Stimulated activated naive B cell treated with anti-CD40 and anti-IgM and Interleukin-4, amounts not matched to agents 10 μg/mL and 1 μg/mL and 100 μg/mL, for 72 hours (primary cell): ENCODE measurements at regions not wholly inside any gene's neighbourhood (a gene's known extent, or its start where the extent isn't known, plus 50 kb on each side); places are given as distances from the start of the nearest gene placed in this dataset.

Experiments used
- ATAC-seq, 2 donors: fragments of 150-1000 bp; cut with Tn5 transposase; replicated peaks; 2 replicates each; pipeline ENCODE4 v1.10.0; 2021; ENCODE audit warnings: moderate library complexity in 1 of 2
- DNase-seq: peaks from one replicate; pipeline ENCODE4 v3.0.0; 2021
- H3K27ac Mint-ChIP-seq: one replicate; pipeline ENCODE4 v1.8.0; 2022; ENCODE audit warnings: mild to moderate bottlenecking, mixed read lengths
- H3K27me3 Mint-ChIP-seq, 2 donors: one replicate each; pipeline ENCODE4 v1.8.0; 2022; ENCODE audit warnings: mixed read lengths in 2 of 2
- H3K36me3 Mint-ChIP-seq, 2 donors: one replicate each; pipeline ENCODE4 v1.8.0; 2022; ENCODE audit warnings: mixed read lengths in 2 of 2, mild to moderate bottlenecking in 1 of 2
- H3K4me1 Mint-ChIP-seq, 2 donors: one replicate each; pipeline ENCODE4 v1.8.0; 2022; ENCODE audit warnings: mixed read lengths in 2 of 2, mild to moderate bottlenecking in 1 of 2
- H3K4me3 Mint-ChIP-seq, 2 donors: one replicate each; pipeline ENCODE4 v1.8.0; 2022; ENCODE audit warnings: mild to moderate bottlenecking in 2 of 2, mixed read lengths in 2 of 2, moderate library complexity in 1 of 2
- H3K9me3 Mint-ChIP-seq, 2 donors: one replicate each; pipeline ENCODE4 v1.8.0; 2022; ENCODE audit warnings: mixed read lengths in 2 of 2, mild to moderate bottlenecking in 1 of 2

DNA sequence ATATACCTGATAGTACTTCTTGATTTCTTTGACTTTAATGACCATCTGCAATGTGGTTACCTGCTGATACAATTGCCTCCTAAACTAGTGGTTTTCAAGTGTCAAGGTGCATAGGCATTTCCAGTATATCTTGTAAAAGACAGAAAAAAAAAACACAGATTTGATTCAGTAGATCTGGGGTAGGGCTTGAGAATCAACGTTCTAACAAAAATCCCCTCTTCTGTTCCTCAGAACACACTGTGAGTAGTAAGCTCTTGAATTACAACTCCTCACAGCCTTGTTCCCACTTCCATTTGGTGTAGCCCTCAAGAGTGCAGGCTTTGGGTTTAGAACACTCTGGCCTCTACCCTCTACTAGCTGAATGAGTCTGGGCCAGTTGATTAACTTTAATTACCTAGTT lies 78.0 kb upstream of the CTSC start:
- Mint-ChIP-seq H3K4me1 (peaks cover 8 to 12% of the 10 kb centered on the region in 2 donors), H3K9me3 (peaks cover 0 to 3% of the 10 kb centered on the region in 2 donors), H3K27ac (no peak overlapping the region), H3K27me3 (peaks cover 0 to 6% of the 10 kb centered on the region in 2 donors), H3K36me3 (no peaks in the 10 kb centered on the region), H3K4me3 (no peak overlapping the region)
- no peak for DNase-seq
- ATAC-seq, result no peak

DNA sequence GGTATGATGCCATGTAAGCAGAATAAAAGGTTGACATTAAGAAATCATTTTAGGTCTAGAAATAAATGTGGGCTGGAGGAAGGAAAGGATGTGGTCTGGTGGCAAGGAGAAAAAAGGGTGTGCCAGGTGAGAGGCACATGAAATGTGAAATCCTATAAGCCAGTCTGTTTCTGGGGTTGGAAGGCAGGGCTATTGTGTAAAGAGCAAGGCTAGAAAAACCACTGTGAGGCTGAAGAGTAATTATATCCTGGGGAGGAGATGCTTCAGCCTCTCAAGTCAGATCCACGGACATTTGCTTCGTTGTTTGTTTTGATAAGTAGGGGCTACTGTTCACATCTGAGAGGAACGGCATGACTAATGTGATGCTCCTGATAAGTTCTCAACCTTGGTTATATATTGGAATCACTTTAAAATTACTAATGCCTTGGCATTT lies 77.5 kb upstream of the CTSC start:
- peaks cover 0 to 6% of the 10 kb centered on the region in 2 donors for H3K27me3 Mint-ChIP-seq
- no peak overlapping the region for H3K4me3 Mint-ChIP-seq
- H3K27ac Mint-ChIP-seq, result peak overlapping the region; percentile 6
- DNase-seq (no peak), ATAC-seq (no peak)
- H3K36me3 Mint-ChIP-seq, result no peaks in the 10 kb centered on the region
- peaks cover 0 to 3% of the 10 kb centered on the region in 2 donors for H3K9me3 Mint-ChIP-seq
- peaks cover 8 to 12% of the 10 kb centered on the region in 2 donors for H3K4me1 Mint-ChIP-seq

DNA sequence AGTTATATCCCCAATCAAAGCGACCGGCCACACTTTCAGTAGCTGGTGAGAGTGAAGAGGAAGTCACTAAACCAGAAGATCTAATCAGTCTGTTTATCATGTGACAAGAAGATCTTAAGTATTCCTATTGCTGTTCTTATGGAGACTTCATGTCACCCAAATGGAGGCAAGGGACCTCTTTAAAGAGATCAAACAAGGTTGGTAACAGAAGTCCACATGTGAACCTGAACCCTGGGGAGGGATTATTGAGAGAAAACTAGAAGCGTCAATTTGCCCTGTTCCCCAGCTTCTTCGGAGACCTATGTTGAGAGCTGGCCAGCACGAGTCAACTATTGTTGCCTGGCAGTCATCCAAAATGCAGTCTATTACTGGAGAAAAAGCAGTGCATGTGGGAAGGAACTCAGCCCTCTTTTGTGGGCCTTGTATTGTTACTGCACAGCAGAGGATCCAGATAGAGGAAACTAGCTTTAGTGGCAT lies 76.9 kb upstream of the CTSC start:
- ATAC-seq (peak in 1 of 2 donors; percentile 33), DNase-seq (no peak)
- H3K36me3 Mint-ChIP-seq, result no peaks in the 10 kb centered on the region
- H3K9me3 Mint-ChIP-seq, result peaks cover 0 to 3% of the 10 kb centered on the region in 2 donors
- no peak overlapping the region for H3K27ac Mint-ChIP-seq
- H3K4me3 Mint-ChIP-seq, result no peak overlapping the region
- peaks cover 8 to 12% of the 10 kb centered on the region in 2 donors for H3K4me1 Mint-ChIP-seq
- H3K27me3 Mint-ChIP-seq, result peaks cover 0 to 6% of the 10 kb centered on the region in 2 donors

DNA sequence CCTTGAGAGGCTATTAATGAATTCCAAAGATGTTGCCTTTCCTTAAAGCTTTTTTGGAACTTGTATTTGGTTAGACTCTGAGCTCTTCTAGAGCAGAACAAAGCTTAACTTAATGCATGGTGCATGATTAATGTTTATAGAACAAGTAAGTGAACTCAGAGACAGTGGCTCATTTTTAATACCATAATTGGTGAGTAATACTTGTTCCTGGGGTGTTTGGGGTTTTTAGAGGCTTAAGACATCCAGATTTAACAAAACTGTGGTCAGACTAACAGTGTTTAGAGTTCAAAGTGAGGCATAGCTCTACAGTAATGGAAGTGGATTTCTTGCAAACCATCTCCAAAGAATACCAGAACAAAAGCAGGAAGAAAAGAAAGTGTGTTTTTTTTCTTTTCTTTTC lies 73.7 kb upstream of the CTSC start:
- no peak for DNase-seq
- H3K27me3 Mint-ChIP-seq, result peaks cover 0 to 6% of the 10 kb centered on the region in 2 donors
- H3K4me3 Mint-ChIP-seq, result no peak overlapping the region
- no peaks in the 10 kb centered on the region for H3K36me3 Mint-ChIP-seq
- no peak overlapping the region for H3K27ac Mint-ChIP-seq
- H3K9me3 Mint-ChIP-seq, result peaks cover 0 to 3% of the 10 kb centered on the region in 2 donors
- no peak for ATAC-seq
- peaks cover 8 to 12% of the 10 kb centered on the region in 2 donors for H3K4me1 Mint-ChIP-seq

DNA sequence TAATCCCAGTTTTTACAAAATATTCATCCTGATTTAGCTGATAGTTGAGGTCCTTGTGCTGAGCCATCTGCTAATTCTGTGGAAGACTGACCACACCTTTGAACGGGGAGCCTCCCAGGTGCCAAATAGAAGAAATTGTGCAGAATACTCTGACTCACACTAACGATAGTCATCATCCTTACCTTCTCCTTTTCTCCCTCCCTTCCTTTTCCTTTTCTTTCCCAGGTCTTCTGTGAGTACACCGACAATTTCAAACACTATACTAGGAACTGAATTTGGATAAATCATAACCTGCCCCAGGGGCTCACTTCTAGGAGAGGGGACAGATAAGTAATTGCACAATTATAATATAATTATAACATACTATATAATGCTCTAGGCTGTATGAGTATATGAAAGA lies 73.1 kb upstream of the CTSC start:
- Mint-ChIP-seq H3K9me3 (peaks cover 0 to 3% of the 10 kb centered on the region in 2 donors), H3K36me3 (no peaks in the 10 kb centered on the region), H3K4me3 (no peak overlapping the region), H3K27me3 (peaks cover 0 to 6% of the 10 kb centered on the region in 2 donors), H3K27ac (no peak overlapping the region), H3K4me1 (peaks cover 8 to 12% of the 10 kb centered on the region in 2 donors)
- DNase-seq, result no peak
- ATAC-seq, result no peak

DNA sequence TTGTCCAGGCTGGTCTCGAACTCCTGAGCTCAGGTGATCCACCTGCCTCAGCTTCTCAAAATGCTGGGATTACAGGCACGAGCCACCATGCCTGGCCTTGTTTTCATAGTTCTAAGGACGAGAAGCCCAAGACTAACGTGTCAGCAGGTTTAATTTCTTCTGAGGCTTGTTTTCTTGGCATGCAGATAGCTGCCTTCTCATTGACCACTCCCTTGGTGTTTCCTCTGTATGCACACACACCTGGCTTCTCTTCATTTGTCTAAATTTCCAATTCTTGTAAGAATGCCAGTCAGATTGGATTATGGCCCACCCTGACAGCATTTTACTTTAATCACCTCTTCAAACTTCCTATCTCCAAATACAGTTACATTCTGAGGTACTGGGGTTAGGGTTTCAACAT lies 72.5 kb upstream of the CTSC start:
- DNase-seq, result no peak
- peaks cover 0 to 3% of the 10 kb centered on the region in 2 donors for H3K9me3 Mint-ChIP-seq
- H3K36me3 Mint-ChIP-seq, result no peaks in the 10 kb centered on the region

DNA sequence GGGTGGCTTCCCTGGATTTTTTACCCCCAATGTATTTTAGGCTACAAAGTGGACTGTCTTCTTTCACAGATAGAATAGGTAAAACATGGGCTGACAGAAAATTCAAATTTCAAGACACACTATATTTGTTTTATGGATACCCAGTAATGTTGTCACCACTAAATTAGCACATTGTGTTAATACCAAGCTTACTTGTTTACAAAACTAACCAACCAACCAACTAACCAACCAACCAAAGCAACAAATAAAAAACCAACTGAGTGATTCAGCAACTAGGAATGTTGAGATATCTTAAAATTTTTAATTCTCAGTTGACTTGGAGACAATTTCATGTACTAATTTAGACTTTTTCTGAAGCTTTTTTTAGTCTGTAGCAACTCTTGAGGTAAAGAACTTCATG lies 69.3 kb upstream of the CTSC start:
- Mint-ChIP-seq H3K36me3 (no peaks in the 10 kb centered on the region), H3K9me3 (no peaks in the 10 kb centered on the region)
- ATAC-seq, result no peak

More for the DNA sequence above, 72.5 kb upstream of the CTSC start:
- no peak for ATAC-seq
- peaks cover 8 to 11% of the 10 kb centered on the region in 2 donors for H3K4me1 Mint-ChIP-seq
- no peak overlapping the region for H3K27ac Mint-ChIP-seq
- H3K27me3 Mint-ChIP-seq, result peaks cover 0 to 5% of the 10 kb centered on the region in 2 donors
- no peak overlapping the region for H3K4me3 Mint-ChIP-seq

DNA sequence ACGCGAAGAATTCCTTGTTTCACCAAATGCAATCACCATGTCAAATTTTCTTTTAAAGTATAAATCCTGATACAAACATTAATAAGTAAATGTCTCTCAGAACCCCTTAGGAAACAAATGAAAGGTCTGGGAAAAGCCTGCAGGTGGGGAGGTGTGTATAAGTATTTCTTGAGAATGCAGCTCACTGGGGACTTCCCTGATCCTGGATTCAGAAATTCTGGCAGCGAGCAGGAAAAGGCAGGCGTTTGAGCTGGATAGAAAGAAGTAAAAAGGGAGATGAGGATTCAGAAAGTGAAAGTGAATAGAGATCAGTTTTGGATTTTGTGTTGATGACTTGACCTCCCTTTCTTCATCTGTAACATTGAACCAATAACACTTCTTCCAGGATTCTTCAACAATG lies 68.3 kb upstream of the CTSC start:
- DNase-seq (no peak), ATAC-seq (no peak)
- Mint-ChIP-seq H3K27me3 (no peaks in the 10 kb centered on the region), H3K9me3 (no peaks in the 10 kb centered on the region), H3K4me1 (no peaks in the 10 kb centered on the region), H3K4me3 (no peak overlapping the region), H3K36me3 (no peaks in the 10 kb centered on the region), H3K27ac (no peak overlapping the region)

More for the DNA sequence above, 69.3 kb upstream of the CTSC start:
- Mint-ChIP-seq H3K4me1 (no peaks in the 10 kb centered on the region), H3K27me3 (no peaks in the 10 kb centered on the region), H3K4me3 (no peak overlapping the region), H3K27ac (no peak overlapping the region)
- no peak for DNase-seq

DNA sequence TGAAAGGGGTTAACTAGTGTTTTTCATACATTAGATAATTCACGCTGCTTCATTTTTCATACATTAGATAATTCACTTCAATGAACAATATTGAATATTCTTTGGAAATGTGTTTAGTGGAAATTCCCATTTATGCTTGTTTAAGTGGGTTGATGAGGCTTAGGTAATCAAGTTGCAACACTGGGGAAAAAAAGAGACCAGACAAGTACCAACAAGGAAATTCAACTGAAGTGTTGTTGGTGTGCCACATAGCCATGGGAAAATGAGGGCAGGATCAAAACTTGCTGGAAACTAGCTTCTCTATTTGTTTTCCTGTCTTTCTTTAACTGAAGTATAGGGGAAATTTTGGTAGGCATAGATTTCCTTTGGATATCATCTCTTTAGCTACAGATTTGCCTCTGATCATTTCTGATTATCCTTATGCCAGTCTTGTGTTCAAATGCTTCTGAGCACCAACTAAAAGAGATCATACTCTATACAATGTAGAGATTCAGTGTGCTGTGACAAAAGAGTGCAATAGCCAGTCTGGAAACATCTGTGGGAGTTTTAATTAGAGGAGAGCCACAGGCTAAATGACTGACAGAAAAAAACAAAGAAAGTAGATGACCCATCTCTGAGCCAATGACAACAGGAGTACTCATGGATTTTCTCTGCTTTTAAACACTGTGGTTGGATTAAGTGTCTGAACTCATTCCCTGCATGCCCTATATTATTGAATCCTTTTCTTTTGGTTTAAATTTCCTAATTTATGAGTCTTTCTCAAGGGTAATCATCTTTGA lies 67.6 kb upstream of the CTSC start:
- H3K36me3 Mint-ChIP-seq, result no peaks in the 10 kb centered on the region
- no peaks in the 10 kb centered on the region for H3K4me1 Mint-ChIP-seq
- DNase-seq (no peak), ATAC-seq (no peak)
- H3K9me3 Mint-ChIP-seq, result no peaks in the 10 kb centered on the region
- H3K27me3 Mint-ChIP-seq, result no peaks in the 10 kb centered on the region
- no peak overlapping the region for H3K4me3 Mint-ChIP-seq
- no peak overlapping the region for H3K27ac Mint-ChIP-seq

DNA sequence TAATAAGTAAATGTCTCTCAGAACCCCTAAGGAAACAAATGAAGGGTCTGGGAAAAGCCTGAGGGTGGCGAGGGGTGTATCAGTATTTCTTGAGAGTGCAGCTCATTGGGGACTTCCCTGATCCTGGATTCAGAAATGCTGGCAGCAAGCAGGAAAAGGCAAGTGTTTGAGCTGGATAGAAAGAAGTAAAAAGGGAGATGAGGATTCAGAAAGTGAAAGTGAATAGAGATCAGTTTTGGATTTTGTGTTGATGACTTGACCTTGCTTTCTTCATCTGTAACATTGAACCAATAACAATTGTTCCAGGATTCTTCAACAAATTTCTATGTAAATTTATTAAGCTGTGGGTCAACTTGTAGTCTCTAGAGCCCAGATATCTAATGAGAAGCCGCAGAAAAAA lies 66.9 kb upstream of the CTSC start:
- DNase-seq, result no peak
- Mint-ChIP-seq H3K4me3 (no peak overlapping the region), H3K4me1 (no peaks in the 10 kb centered on the region), H3K9me3 (no peaks in the 10 kb centered on the region), H3K27me3 (no peaks in the 10 kb centered on the region), H3K36me3 (no peaks in the 10 kb centered on the region), H3K27ac (no peak overlapping the region)
- no peak for ATAC-seq

DNA sequence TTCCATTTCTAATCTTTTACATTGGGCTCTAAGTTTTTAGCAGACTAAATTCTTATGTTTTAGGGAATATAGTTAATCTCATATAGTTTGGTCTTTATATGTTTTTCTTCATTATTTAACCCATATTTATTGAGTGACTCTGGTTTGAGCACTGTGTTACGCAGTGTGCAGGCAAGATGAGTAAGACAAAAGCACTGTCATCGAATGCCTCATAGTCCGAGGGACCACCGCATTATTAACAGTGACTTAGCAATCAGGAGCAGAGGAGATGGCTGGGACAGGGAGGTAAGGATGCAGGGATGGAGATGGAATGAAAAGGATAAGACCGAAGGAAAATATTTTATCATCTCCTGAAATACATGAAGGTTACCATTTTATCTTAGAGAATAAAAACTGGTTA lies 65.2 kb upstream of the CTSC start:
- ATAC-seq, result no peak
- H3K36me3 Mint-ChIP-seq, result no peaks in the 10 kb centered on the region
- H3K9me3 Mint-ChIP-seq, result no peaks in the 10 kb centered on the region
- no peak overlapping the region for H3K4me3 Mint-ChIP-seq
- no peak overlapping the region for H3K27ac Mint-ChIP-seq
- no peak for DNase-seq
- H3K4me1 Mint-ChIP-seq, result no peaks in the 10 kb centered on the region
- no peaks in the 10 kb centered on the region for H3K27me3 Mint-ChIP-seq

DNA sequence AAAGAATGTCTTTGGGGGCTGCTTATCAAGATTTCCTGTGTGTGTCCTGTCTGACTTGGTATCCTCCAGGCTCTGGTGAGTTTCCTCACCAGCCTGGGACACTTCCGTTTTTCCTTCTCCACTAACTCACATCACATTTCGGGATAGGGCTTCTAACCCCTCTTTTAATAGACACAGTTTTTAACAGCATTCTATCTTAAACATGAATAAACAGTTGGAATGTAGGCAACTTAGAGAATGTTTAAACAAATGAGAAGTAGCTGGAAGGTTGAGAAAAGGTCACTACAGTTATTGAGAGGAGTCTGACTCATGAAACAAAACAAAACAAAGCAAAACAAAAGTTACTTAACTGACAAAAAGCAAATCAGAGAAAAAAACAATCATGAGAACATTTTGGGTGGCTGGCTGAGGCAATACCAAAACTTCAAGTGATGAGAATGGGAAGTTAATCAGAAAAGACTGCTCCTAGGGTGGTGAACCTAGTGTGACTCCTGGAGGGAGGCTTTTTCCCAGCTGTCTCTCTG lies 64.7 kb upstream of the CTSC start:
- ATAC-seq (no peak), DNase-seq (no peak)
- no peaks in the 10 kb centered on the region for H3K4me1 Mint-ChIP-seq
- H3K27ac Mint-ChIP-seq, result no peak overlapping the region
- no peaks in the 10 kb centered on the region for H3K9me3 Mint-ChIP-seq
- H3K36me3 Mint-ChIP-seq, result no peaks in the 10 kb centered on the region
- no peaks in the 10 kb centered on the region for H3K27me3 Mint-ChIP-seq
- no peak overlapping the region for H3K4me3 Mint-ChIP-seq

DNA sequence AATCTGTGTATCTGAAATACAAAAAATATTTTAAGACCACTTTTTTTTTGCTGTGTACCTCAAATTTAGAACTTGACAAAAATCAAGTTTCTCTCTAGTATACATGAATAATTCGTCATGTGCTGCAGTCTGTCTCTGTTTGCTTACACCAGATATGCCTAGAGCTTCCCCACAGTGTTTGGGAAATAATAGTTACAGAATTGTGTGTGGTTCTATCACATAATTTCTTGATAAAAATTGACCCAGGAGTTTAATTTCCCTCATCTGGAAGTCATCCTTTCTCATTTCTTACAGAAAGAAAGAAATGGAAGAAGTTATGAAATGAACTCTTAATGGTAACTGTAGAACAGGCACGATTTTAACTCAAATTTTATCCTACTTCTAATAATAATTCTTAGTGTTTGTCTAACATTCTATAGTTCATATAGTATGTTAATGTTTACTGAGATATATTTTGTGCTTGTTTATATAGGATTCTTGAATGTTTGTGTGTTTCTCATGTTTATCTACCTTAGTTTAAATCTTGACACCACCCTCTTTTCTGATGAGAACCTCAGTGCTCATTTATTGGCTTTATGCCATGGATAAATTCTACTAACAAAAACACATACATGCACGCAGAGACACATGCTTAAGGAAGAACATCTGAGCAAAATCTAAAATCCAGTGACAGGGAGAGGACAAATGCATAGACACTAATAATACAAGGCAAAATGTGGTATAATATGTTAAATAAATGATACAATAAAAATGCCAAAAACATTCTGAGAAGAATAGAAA lies 61.4 kb upstream of the CTSC start:
- ATAC-seq (no peak), DNase-seq (no peak)
- H3K4me1 Mint-ChIP-seq, result no peaks in the 10 kb centered on the region
- H3K36me3 Mint-ChIP-seq, result no peaks in the 10 kb centered on the region
- no peak overlapping the region for H3K27ac Mint-ChIP-seq
- no peaks in the 10 kb centered on the region for H3K27me3 Mint-ChIP-seq
- no peak overlapping the region for H3K4me3 Mint-ChIP-seq
- H3K9me3 Mint-ChIP-seq, result no peaks in the 10 kb centered on the region

DNA sequence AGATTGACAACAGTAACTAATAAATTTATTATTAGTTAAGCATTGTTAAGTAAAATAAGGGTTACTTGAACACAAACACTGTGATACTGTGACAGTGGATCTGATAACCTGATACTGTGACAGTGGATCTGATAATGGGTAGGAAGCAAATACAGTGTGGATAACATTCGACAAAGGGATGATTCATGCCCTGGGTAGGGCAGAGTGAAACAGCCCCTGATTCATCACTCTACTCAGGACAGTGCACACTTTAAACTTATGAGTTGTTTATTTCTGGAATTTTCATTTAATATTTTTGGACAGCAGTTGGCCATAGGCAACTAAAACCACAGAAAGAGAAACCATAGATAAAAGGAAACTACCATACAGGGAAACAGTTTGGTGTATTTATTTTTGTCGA lies 60.8 kb upstream of the CTSC start:
- Mint-ChIP-seq H3K9me3 (no peaks in the 10 kb centered on the region), H3K4me1 (no peaks in the 10 kb centered on the region), H3K36me3 (no peaks in the 10 kb centered on the region), H3K27me3 (no peaks in the 10 kb centered on the region), H3K27ac (no peak overlapping the region), H3K4me3 (no peak overlapping the region)
- ATAC-seq (no peak), DNase-seq (no peak)
